Smooth muscle cell (in vitro differentiated cells): ENCODE measurements at regions not wholly inside any gene's neighbourhood (a gene's known extent, or its start where the extent isn't known, plus 50 kb on each side); places are given as distances from the start of the nearest gene placed in this dataset.
A peak's percentile ranks its signal among the peaks of the same experiment; 100 is the strongest.

Experiments
- DNase-seq: peaks from one replicate; lab custom pipeline; 2025; ENCODE audit not compliant: unreplicated experiment; lab: John Stamatoyannopoulos, UW
- H2AFZ ChIP-seq: fragments of 200-600 bp; sonication (generic); 2 replicates; pipeline ENCODE4 v1.6.0; 2016; ENCODE audit warnings: antibody characterized with exemption, low read depth, mild to moderate bottlenecking
- H3F3A ChIP-seq: fragments of 200-600 bp; sonication (generic); 2 replicates; pipeline ENCODE4 v1.6.0; 2017; ENCODE audit warnings: antibody characterized with exemption, low read depth
- H3K27ac ChIP-seq: fragments of 200-600 bp; sonication (generic); 2 replicates; pipeline ENCODE4 v1.5.1; 2016; ENCODE audit warnings: low read depth, mild to moderate bottlenecking
- H3K27me3 ChIP-seq: fragments of 200-600 bp; sonication (generic); 2 replicates; pipeline ENCODE4 v1.6.1; 2016; ENCODE audit warnings: low read depth, mild to moderate bottlenecking
- H3K36me3 ChIP-seq: fragments of 200-600 bp; sonication (generic); 2 replicates; pipeline ENCODE4 v1.5.1; 2016; ENCODE audit warnings: low read depth
- H3K4me1 ChIP-seq: fragments of 200-600 bp; sonication (generic); 2 replicates; pipeline ENCODE4 v1.5.1; 2016; ENCODE audit warnings: low read depth
- H3K4me2 ChIP-seq: fragments of 200-600 bp; sonication (generic); 2 replicates; pipeline ENCODE4 v1.6.0; 2016; ENCODE audit warnings: mild to moderate bottlenecking
- H3K4me3 ChIP-seq: fragments of 200-600 bp; sonication (generic); 2 replicates; pipeline ENCODE4 v1.5.1; 2016; ENCODE audit warnings: mild to moderate bottlenecking
- H3K79me2 ChIP-seq: fragments of 200-600 bp; sonication (generic); 2 replicates; pipeline ENCODE4 v1.6.0; 2016; ENCODE audit warnings: low read depth, mild to moderate bottlenecking
- H3K9ac ChIP-seq: fragments of 200-600 bp; sonication (generic); 2 replicates; pipeline ENCODE4 v1.6.0; 2016; ENCODE audit warnings: low read depth
- H3K9me3 ChIP-seq: fragments of 200-600 bp; sonication (generic); replicated peaks from 2 replicates; pipeline ENCODE4 v1.5.1; 2016; ENCODE audit warnings: low read depth
- H4K20me1 ChIP-seq: fragments of 200-600 bp; sonication (generic); 2 replicates; pipeline ENCODE4 v1.6.0; 2016; ENCODE audit warnings: low read depth
- CTCF ChIP-seq: fragments of 200-600 bp; sonication (generic); IDR thresholded peaks from 2 replicates; pipeline ENCODE4 v1.5.1; 2017; ENCODE audit warnings: borderline replicate concordance, mild to moderate bottlenecking, antibody characterized with exemption; ENCODE audit not compliant: insufficient read depth, poor library complexity, severe bottlenecking
- WGBS: methylation state at CpG from one replicate; pipeline ENCODE4 v1.1.7; 2016; ENCODE audit warnings: low lambda C conversion rate; 5-methylcytosine and 5-hydroxymethylcytosine counted together

- Histone ChIP-seq H3K9me3 (no peaks in the 10 kb centered on the region), H3K9ac (no peak overlapping the region), H3K36me3 (no peaks in the 10 kb centered on the region), H3K4me3 (no peak overlapping the region), H3K27ac (no peak overlapping the region), H3K4me1 (no peaks in the 10 kb centered on the region), H3K79me2 (no peaks in the 10 kb centered on the region), H3F3A (peaks cover 8% of the 10 kb centered on the region), H3K4me2 (peak overlapping the region; percentile 8), H4K20me1 (no peaks in the 10 kb centered on the region), H2AFZ (no peak overlapping the region), H3K27me3 (no peaks in the 10 kb centered on the region)
- no peak for DNase-seq
- TF ChIP-seq CTCF, result no peak
- 63% methylated on average over 8 of the region's 8 CpGs for WGBS
Observed at GRCh38 chr17:14746822-14747602, 446.1 kb downstream of the HS3ST3B1 start.

- H4K20me1 ChIP-seq, result no peaks in the 10 kb centered on the region
- no peak overlapping the region for H2AFZ ChIP-seq
- TF ChIP-seq CTCF, result no peak
- H3K4me1 ChIP-seq, result peaks cover 9% of the 10 kb centered on the region
- no peaks in the 10 kb centered on the region for H3K27me3 ChIP-seq
- H3K4me2 ChIP-seq, result no peak overlapping the region
- WGBS, result 85% methylated on average over 1 of the region's 1 CpG
- no peak overlapping the region for H3K4me3 ChIP-seq
- H3K79me2 ChIP-seq, result no peaks in the 10 kb centered on the region
- peak overlapping the region; percentile 89 for H3K27ac ChIP-seq
- no peaks in the 10 kb centered on the region for H3K9me3 ChIP-seq
- no peak overlapping the region for H3K9ac ChIP-seq
- H3F3A ChIP-seq, result peaks cover 8% of the 10 kb centered on the region
- DNase-seq, result no peak
- no peaks in the 10 kb centered on the region for H3K36me3 ChIP-seq
Observed at GRCh38 chr17:14745541-14745940, 444.7 kb downstream of the HS3ST3B1 start.

- DNase-seq, result no peak
Observed at GRCh38 chr17:14744761-14745473, 444.0 kb downstream of the HS3ST3B1 start.

More at GRCh38 chr17:14744761-14745473, 444.0 kb downstream of the HS3ST3B1 start:
- Histone ChIP-seq H3K4me1 (peaks cover 10% of the 10 kb centered on the region), H3K9me3 (no peaks in the 10 kb centered on the region), H4K20me1 (no peaks in the 10 kb centered on the region), H3K4me2 (no peak overlapping the region), H3K79me2 (no peaks in the 10 kb centered on the region), H3K9ac (peak overlapping the region; percentile 7), H3F3A (peaks cover 8% of the 10 kb centered on the region), H3K4me3 (no peak overlapping the region), H3K36me3 (no peaks in the 10 kb centered on the region), H3K27me3 (no peaks in the 10 kb centered on the region), H2AFZ (no peak overlapping the region), H3K27ac (peak overlapping the region; percentile 89)
- WGBS, result 59% methylated on average over 4 of the region's 4 CpGs
- no peak for TF ChIP-seq CTCF
